Ureter (tissue), 1 donor: ENCODE measurements at regions not wholly inside any gene's neighbourhood (a gene's known extent, or its start where the extent isn't known, plus 50 kb on each side); places are given as distances from the start of the nearest gene placed in this dataset.
"Not testable (repeated sequence)": the region's sequence is repeated elsewhere in the genome, so short reads cannot be mapped to it uniquely, and the experiment has no call there.

Experiments used
- DNase-seq: peaks from one replicate; pipeline ENCODE4 v3.0.0-alpha.2; 2020; ENCODE audit warnings: low spot score
- donor health status: DM: yes; HTN: yes; CAD: no.

DNA sequence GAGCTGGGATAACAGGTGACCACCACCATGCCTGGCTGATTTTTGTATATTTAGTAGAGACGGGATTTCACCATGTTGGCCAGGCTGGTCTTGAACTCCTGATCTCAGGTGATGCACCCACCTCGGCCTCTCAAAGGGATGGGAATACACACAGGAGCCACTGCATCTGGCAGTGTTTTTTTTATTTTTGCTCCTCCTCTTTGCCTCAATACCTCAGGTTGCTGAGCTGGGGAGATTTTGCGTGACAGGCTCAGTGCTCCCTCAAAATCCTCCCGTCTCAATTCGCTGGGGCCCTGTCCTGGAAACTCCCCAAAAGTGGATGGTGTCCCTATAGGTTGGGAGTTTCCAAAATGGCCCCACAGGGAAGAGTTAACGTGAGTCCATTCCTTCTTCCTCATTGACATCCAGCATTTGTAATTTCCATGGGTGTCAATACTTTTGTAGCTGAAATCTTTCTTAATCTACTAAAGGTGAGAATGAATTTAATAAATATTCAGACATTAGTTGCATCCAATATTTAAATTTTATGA, 71.8 kb downstream of the GGTLC2 start:
- no peak for DNase-seq

DNA sequence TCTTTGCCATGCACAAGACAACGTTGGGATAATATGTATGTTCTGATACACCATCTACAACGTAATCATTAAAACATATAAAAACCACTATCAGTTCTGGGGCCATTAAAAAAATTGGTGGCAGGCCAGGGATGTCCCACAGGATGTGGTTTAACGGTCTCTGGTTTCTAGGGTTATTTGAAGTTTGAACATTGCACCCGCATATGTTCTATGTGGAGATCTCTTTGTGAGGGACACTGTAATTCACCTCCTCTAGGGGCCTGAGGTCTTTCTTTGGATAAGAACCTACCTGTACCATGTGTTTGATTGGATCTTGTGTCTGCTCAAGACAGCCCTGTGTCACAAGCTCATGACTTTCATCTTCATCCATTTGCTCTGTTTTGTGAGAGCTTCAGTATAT, 73.2 kb downstream of the GGTLC2 start:
- DNase-seq, result no peak

DNA sequence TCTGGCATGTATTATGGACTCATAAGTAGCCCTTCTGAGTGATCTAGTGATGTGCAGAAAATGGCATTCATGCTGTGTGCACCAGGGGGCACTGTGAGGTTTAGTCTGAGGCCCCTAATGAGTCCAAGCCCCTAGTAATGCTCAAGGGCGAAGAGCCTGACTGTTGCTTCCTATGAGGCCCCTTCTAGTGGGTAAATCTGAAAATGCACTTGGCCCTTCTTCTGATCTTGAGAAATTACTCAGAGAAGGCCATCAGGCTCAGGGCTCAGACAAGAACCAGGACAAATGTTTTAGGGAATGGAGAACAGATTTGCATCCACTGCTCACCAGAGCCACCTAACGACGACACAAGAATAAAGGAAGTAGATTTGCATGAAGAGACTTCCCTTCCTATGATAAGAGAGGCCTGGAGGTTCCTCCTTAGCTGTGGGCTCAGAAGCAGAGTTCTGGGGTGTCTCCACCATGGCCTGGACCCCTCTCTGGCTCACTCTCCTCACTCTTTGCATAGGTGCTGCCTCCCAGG, 75.8 kb downstream of the GGTLC2 start:
- no peak for DNase-seq

DNA sequence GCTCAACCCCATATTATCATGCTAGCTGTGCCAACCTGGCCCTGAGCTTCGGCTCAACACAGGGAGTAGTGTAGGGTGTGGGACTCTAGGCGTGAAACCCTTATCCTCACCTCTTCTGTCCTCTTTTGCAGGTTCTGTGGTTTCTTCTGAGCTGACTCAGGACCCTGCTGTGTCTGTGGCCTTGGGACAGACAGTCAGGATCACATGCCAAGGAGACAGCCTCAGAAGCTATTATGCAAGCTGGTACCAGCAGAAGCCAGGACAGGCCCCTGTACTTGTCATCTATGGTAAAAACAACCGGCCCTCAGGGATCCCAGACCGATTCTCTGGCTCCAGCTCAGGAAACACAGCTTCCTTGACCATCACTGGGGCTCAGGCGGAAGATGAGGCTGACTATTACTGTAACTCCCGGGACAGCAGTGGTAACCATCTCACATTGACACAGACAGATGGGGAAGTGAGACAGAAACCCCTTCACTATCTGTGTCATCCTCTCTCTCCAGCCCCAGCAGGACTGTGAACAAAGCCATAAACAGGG, 76.4 kb downstream of the GGTLC2 start:
- DNase-seq, result no peak

DNA sequence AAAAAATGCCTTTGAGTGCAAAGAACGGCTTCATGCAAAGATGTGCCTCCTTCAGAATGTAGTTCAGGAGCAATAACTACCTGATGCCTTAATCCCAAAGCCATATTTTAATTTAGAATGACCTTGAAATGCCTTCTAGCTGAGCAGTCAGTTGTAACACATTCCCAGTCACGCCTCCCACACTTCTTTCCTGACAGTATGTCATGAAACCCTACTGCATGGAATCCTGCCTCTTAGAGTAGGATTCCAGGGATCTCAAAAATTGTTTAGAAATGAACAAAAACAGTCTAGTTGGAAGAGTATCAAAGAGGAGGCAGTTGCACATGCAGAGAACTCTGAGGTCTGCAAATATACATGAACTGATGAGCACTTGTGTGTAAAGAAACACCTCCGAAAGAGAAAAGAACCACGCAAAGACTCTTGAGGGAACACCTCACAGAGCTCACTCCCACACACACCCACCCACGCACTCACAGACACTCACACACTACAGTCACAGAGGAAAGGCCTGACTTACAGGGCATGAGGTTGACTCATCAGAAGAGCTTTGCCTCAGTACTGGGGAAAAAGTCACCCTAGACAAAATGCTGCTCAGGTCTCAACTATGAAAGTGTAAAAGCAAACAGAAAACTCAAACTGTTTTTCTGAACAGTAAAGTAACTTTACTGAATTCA, 77.4 kb downstream of the GGTLC2 start:
- no peak for DNase-seq

DNA sequence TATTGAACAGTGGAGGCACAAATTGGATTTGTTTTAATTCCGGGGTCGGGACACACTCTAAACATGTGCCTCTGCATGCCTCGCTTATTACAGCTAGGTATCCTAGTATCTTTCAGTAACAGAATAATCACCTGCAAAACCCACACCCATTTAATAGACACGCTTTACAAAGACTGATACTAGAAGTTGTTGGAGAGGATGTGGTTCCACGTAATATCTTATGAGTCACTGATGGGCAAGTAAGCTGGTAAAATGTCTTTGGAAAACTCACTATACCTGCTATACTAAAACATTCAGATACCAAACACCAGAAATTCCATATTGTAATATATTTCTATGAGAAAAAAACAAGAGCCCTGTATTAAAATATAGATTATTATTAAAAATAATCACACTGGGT, 84.0 kb downstream of the GGTLC2 start:
- no peak for DNase-seq

DNA sequence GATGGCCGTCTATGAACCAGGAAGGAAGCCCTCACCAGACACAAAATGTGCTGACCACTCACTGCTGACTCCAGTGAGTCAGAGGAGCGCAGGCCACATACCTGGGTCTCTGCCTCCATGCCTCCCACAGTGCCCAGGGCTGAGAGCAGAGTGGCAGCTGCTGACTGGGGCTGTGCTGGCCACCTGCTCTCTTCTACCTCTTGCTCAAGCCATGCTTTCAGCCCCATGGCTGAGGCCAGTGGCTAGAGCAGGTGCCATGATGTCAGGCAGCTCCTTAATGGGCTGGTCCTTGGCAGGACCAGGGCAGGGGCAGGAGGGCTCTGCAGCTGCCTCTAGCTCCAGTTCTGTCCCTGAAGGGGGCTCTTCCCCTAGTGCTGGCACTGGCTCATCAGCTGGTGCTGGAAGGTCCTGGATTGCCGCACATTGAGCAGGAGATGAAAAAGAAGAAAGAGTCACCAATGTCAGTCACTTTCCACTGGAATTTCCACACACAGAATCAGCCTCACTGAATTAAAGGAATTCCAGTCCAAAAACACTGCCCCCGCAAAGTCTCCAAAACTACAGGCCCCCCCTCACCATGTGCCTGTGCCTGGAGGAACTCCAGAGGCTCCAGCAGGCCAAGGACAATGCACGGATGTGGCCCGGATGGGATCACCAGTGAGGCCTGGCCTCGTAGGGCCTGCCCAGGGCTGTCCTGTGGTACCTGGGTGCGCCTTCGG, 86.4 kb downstream of the GGTLC2 start:
- DNase-seq, result no peak

GRCh38 chr22:22731374-22731676, 86.9 kb downstream of the GGTLC2 start:
- no peak for DNase-seq

GRCh38 chr22:22733006-22733405, 88.6 kb downstream of the GGTLC2 start:
- not testable (repeated sequence) for DNase-seq

DNA sequence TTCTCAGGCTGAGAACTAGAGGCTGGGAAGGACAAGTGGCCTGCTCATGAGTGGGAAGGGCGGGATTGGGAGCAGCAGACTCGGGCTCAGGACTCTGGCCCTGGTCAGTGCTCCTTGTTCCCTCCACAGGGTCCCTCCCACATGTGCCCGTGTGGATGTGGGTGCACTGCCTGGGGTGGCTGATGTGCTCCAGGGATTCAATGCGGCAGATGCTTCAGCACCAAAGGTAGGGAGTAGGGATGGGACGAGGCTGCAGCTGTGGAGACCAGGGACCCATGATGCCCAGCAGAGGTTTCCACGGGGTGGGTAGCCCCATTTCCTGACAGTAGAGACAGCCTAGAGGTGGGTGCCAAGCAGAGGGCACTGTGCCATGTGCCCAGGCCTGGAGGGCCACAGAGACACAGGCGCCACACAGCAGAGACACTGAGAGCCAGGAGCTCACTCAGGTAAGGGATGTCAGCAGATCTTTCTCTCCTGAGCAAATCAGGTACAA, 89.5 kb downstream of the GGTLC2 start:
- DNase-seq, result no peak

DNA sequence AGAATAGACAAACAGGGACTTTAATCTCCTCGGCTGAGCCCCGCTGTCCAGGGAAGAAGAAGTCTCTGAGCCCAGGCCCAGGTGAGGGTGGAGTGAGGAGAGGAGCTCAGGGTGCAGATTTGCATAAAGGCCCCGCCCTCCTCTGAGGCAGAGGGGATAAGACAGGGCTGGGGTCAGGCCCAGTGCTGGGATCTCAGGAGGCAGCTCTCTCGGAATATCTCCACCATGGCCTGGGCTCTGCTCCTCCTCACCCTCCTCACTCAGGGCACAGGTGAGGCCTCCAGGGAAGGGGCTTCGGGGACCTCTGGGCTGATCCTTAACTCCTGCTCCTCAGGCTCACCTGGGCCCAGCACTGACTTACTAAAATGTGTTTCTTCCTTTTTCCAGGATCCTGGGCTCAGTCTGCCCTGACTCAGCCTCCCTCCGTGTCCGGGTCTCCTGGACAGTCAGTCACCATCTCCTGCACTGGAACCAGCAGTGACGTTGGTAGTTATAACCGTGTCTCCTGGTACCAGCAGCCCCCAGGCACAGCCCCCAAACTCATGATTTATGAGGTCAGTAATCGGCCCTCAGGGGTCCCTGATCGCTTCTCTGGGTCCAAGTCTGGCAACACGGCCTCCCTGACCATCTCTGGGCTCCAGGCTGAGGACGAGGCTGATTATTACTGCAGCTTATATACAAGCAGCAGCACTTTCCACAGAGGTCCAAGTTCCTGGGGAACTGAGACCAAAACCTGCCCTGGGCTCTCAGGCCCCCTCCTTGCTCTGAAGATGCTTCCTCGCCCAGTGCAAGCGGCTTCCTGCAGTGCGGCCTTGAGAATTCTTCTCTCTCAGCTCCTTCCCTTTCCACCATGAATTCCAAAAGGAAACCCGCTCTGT, 90.2 kb downstream of the GGTLC2 start:
- DNase-seq, result not testable (repeated sequence)

DNA sequence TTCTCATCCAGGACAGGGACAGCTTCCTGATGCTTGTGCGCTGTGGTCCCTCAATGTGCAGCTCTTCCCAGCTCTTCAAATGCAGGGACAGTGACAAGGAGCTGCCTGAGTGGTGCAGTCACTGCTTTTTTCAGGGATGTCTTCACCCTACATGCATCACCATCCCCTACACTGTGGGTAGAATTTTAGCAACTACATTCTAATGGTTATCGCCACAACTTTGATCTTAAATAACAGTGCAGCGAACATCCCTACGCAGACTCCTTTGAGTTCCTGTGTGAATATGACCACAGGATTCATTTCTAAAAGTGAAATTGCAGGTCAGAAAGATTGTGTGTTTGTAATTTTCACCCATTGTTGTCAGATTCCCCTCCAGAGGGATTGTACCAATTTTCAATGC, 90.9 kb downstream of the GGTLC2 start:
- not testable (repeated sequence) for DNase-seq

- DNase-seq, result no peak
Measured at GRCh38 chr22:22735695-22736611, 91.5 kb downstream of the GGTLC2 start.

DNA sequence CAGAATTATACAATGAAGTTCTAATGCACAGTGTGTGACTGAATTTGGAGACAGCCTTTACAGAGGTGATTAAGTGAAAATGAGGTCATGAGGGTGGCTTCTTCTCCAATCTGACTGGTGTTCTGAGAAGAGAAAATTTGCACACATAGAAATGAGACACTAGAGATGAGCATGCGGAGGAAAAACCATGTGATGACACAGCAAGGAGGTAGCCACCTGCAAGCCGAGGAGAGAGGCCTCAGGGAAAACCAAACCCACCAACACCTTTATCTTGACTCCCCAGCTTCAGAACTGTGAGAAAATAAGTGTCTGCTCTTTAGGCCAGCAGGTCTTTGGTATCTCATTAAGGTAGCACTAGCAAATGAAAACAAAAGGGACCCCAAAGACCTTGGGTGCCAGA, 93.2 kb downstream of the GGTLC2 start:
- DNase-seq, result no peak

- no peak for DNase-seq
Measured at GRCh38 chr22:22738959-22739585, 94.7 kb downstream of the GGTLC2 start.

DNA sequence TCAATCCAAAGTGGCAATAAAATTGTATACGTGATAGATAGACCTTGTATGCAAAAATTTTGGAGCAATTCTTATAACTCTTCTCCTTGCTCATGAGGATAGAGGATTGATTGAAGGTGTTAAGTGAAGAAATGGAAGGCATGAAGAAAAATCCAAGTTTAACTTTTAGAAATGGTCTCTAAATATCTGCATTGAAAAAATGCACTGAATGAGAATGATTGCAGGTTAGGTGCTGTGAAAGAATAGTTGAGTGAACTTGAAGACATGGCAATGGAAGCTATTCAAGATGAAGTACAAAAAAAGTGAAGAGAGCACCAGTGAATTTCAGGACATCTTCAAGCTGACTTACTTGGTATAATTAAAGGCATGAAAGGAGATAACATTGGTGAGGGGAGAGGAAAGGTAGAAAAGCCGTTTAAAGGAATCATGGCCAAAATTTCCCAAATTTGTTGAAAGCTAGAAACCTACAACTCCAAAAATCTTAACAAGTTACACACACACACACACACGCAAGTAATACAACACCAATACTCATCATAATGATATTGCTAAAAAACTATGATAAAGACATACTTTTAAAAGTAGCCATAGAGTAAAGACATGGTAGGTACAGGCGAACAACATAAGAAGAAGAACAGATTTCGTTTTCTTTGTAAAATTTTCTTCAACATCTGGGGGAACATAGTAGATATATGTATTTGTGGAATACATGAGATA, 96.3 kb downstream of the GGTLC2 start:
- DNase-seq, result no peak

GRCh38 chr22:22741843-22742242, 97.4 kb downstream of the GGTLC2 start:
- no peak for DNase-seq

DNA sequence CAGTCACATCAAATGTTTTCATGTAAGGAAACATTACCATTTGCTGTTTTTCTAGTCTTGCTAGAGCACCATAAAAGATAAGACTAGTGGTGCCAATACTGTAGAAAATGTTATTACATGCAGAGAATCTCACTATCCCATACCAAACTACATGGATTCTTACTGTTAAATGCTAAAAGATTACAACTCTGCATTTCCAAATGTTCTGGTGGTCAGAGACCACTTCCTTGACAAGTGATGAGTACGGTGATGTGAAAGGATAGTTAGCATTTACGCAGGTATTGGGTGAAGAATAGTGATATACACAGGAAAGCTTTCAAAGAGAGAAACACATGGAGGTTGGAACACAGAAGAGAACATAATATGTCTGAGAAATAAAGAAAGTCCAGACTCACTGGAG, 98.2 kb downstream of the GGTLC2 start:
- no peak for DNase-seq

DNA sequence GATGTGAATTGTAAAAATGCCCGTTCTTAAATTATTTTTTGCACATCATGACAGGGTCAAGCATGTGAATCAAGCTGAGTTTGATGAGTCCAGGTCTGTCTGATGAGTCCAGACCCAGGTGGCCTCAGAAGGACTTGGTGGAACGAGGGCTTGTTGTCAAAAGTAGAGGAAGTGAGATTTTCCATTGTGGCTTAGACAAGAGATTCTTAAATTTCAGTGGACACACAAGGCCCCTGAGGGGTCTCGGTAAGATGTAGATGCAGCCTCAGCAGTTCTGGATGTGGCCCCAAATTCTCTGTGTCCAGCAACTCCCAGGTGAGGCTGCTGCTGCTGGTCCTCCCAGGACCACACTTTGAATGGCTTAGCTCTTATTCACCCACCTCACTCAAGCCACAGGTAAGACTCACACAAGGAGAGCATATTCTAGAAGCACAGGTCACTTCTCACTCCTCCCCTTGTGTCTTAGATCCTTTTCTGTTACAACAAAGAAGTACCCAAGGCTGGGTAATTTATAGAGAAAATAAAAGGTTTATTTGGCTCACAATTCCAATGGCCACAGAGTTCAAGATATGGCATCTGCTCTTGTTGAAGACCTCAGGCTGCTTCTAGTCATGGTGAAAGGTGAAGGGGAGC, 98.8 kb downstream of the GGTLC2 start:
- DNase-seq, result no peak
